ENCODE measurements at regions not wholly inside any gene's neighbourhood (a gene's known extent, or its start where the extent isn't known, plus 50 kb on each side); places are given as distances from the start of the nearest gene placed in this dataset.

GRCh38 chr20:52289956-52290565 is 98.5 kb upstream of the ZFP64 start:
- TF ChIP-seq, protein P1, sequence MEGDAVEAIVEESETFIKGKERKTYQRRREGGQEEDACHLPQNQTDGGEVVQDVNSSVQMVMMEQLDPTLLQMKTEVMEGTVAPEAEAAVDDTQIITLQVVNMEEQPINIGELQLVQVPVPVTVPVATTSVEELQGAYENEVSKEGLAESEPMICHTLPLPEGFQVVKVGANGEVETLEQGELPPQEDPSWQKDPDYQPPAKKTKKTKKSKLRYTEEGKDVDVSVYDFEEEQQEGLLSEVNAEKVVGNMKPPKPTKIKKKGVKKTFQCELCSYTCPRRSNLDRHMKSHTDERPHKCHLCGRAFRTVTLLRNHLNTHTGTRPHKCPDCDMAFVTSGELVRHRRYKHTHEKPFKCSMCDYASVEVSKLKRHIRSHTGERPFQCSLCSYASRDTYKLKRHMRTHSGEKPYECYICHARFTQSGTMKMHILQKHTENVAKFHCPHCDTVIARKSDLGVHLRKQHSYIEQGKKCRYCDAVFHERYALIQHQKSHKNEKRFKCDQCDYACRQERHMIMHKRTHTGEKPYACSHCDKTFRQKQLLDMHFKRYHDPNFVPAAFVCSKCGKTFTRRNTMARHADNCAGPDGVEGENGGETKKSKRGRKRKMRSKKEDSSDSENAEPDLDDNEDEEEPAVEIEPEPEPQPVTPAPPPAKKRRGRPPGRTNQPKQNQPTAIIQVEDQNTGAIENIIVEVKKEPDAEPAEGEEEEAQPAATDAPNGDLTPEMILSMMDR (IDR thresholded peaks at IDR 0.05): no peak
- TF ChIP-seq EZH2 (IDR thresholded peaks at IDR 0.05; ENCODE audit: borderline replicate concordance, insufficient read depth, low read depth, low read length, poor library complexity, severe bottlenecking): no peak
